Adipocyte (in vitro differentiated cells): ENCODE measurements at regions not wholly inside any gene's neighbourhood (a gene's known extent, or its start where the extent isn't known, plus 50 kb on each side); places are given as distances from the start of the nearest gene placed in this dataset.

Experiments used
- DNase-seq: peaks from one replicate; pipeline ENCODE4 v3.0.0-alpha.2; 2015; ENCODE audit warnings: low read depth
- H3K27me3 ChIP-seq: replicated peaks from 2 replicates; pipeline ENCODE4 v1.7.0; 2013; ENCODE audit warnings: mild to moderate bottlenecking, low read length, moderate library complexity; ENCODE audit not compliant: control insufficient read depth, insufficient read depth
- H3K36me3 ChIP-seq: 2 replicates; pipeline ENCODE4 v1.7.0; 2013; ENCODE audit warnings: low read length, mild to moderate bottlenecking, moderate library complexity; ENCODE audit not compliant: control insufficient read depth, insufficient read depth, severe bottlenecking
- H3K4me1 ChIP-seq: 2 replicates; pipeline ENCODE4 v1.7.0; 2013; ENCODE audit warnings: mild to moderate bottlenecking, low read length, moderate library complexity; ENCODE audit not compliant: control insufficient read depth, insufficient read depth
- H3K4me3 ChIP-seq: 2 replicates; pipeline ENCODE4 v1.7.0; 2013; ENCODE audit warnings: mild to moderate bottlenecking, low read length, moderate library complexity
- H3K9ac ChIP-seq: 2 replicates; pipeline ENCODE4 v1.7.0; 2013; ENCODE audit warnings: mild to moderate bottlenecking, low read length, moderate library complexity
- H3K9me3 ChIP-seq: 2 replicates; pipeline ENCODE4 v1.7.0; 2013; ENCODE audit warnings: mild to moderate bottlenecking, low read length, moderate library complexity; ENCODE audit not compliant: control insufficient read depth

- peak; percentile 88 for DNase-seq
- peaks cover 13% of the 10 kb centered on the region for H3K4me1 ChIP-seq
- H3K4me3 ChIP-seq, result peak overlapping the region; percentile 53
- no peaks in the 10 kb centered on the region for H3K27me3 ChIP-seq
- no peaks in the 10 kb centered on the region for H3K9me3 ChIP-seq
- no peak overlapping the region for H3K9ac ChIP-seq
- H3K36me3 ChIP-seq, result no peaks in the 10 kb centered on the region
Observed at GRCh38 chr12:58803908-58804307, 116.4 kb downstream of the LRIG3 start.

- H3K9me3 ChIP-seq, result no peaks in the 10 kb centered on the region
- H3K4me3 ChIP-seq, result no peak overlapping the region
- no peaks in the 10 kb centered on the region for H3K36me3 ChIP-seq
- peaks cover 13% of the 10 kb centered on the region for H3K4me1 ChIP-seq
- no peak for DNase-seq
- H3K27me3 ChIP-seq, result no peaks in the 10 kb centered on the region
- no peak overlapping the region for H3K9ac ChIP-seq
Observed at GRCh38 chr12:58804749-58805148, 115.6 kb downstream of the LRIG3 start.

GRCh38 chr12:58809064-58809607 lies 111.2 kb downstream of the LRIG3 start:
- peaks cover 7% of the 10 kb centered on the region for H3K4me1 ChIP-seq
- no peaks in the 10 kb centered on the region for H3K36me3 ChIP-seq
- H3K27me3 ChIP-seq, result no peaks in the 10 kb centered on the region
- H3K9me3 ChIP-seq, result no peaks in the 10 kb centered on the region
- DNase-seq, result no peak
- H3K9ac ChIP-seq, result no peak overlapping the region
- no peak overlapping the region for H3K4me3 ChIP-seq

- Histone ChIP-seq H3K4me1 (peaks cover 5% of the 10 kb centered on the region), H3K9me3 (no peaks in the 10 kb centered on the region), H3K9ac (no peak overlapping the region), H3K4me3 (no peak overlapping the region), H3K36me3 (no peaks in the 10 kb centered on the region), H3K27me3 (no peaks in the 10 kb centered on the region)
- no peak for DNase-seq
Observed at GRCh38 chr12:58811346-58811745, 109.0 kb downstream of the LRIG3 start.

GRCh38 chr12:58812214-58812613 lies 108.1 kb downstream of the LRIG3 start:
- H3K9ac ChIP-seq, result no peak overlapping the region
- no peaks in the 10 kb centered on the region for H3K9me3 ChIP-seq
- DNase-seq, result no peak
- H3K36me3 ChIP-seq, result no peaks in the 10 kb centered on the region
- H3K4me1 ChIP-seq, result peaks cover 5% of the 10 kb centered on the region
- H3K4me3 ChIP-seq, result no peak overlapping the region
- H3K27me3 ChIP-seq, result no peaks in the 10 kb centered on the region

- Histone ChIP-seq H3K9me3 (no peaks in the 10 kb centered on the region), H3K27me3 (no peaks in the 10 kb centered on the region), H3K9ac (no peak overlapping the region), H3K4me3 (no peak overlapping the region), H3K36me3 (no peaks in the 10 kb centered on the region), H3K4me1 (peaks cover 5% of the 10 kb centered on the region)
- peak; percentile 26 for DNase-seq
Observed at GRCh38 chr12:58814036-58814435, 106.3 kb downstream of the LRIG3 start.

GRCh38 chr12:58815235-58815634 lies 105.1 kb downstream of the LRIG3 start:
- H3K27me3 ChIP-seq, result no peaks in the 10 kb centered on the region
- no peaks in the 10 kb centered on the region for H3K36me3 ChIP-seq
- H3K9me3 ChIP-seq, result no peaks in the 10 kb centered on the region
- DNase-seq, result no peak
- H3K9ac ChIP-seq, result no peak overlapping the region
- peaks cover 5% of the 10 kb centered on the region for H3K4me1 ChIP-seq
- H3K4me3 ChIP-seq, result no peak overlapping the region

GRCh38 chr12:58818546-58818945 lies 101.8 kb downstream of the LRIG3 start:
- no peak for DNase-seq
- H3K4me3 ChIP-seq, result no peak overlapping the region
- H3K9ac ChIP-seq, result no peak overlapping the region
- no peaks in the 10 kb centered on the region for H3K36me3 ChIP-seq
- H3K27me3 ChIP-seq, result no peaks in the 10 kb centered on the region
- H3K9me3 ChIP-seq, result no peaks in the 10 kb centered on the region
- peaks cover 5% of the 10 kb centered on the region for H3K4me1 ChIP-seq

- Histone ChIP-seq H3K9ac (no peak overlapping the region), H3K4me1 (peaks cover under 1% of the 10 kb centered on the region), H3K27me3 (no peaks in the 10 kb centered on the region), H3K9me3 (no peaks in the 10 kb centered on the region), H3K36me3 (no peaks in the 10 kb centered on the region), H3K4me3 (no peak overlapping the region)
- DNase-seq, result no peak
Observed at GRCh38 chr12:58819345-58819744, 101.0 kb downstream of the LRIG3 start.

- peak overlapping the region; percentile 28 for H3K9ac ChIP-seq
- H3K4me1 ChIP-seq, result no peaks in the 10 kb centered on the region
- no peaks in the 10 kb centered on the region for H3K9me3 ChIP-seq
- no peaks in the 10 kb centered on the region for H3K36me3 ChIP-seq
- peak; percentile 25 for DNase-seq
- no peaks in the 10 kb centered on the region for H3K27me3 ChIP-seq
- H3K4me3 ChIP-seq, result no peak overlapping the region
Observed at GRCh38 chr12:58819985-58820384, 100.3 kb downstream of the LRIG3 start.
